ENCODE measurements at regions not wholly inside any gene's neighbourhood (a gene's known extent, or its start where the extent isn't known, plus 50 kb on each side); places are given as distances from the start of the nearest gene placed in this dataset.
"Not testable (repeated sequence)": the region's sequence is repeated elsewhere in the genome, so short reads cannot be mapped to it uniquely, and the experiment has no call there.

- H3K4me3 ChIP-seq; H3K4me1 ChIP-seq; H3K9me3 ChIP-seq; DNase-seq (ENCODE audit: low spot score in 2 of 2); H3K27me3 ChIP-seq; intact Hi-C loops (cut with DNase I); H3K36me3 ChIP-seq; H3K27ac ChIP-seq: not testable (repeated sequence)
Observed at GRCh38 chr1:143832379-143832716, 139.4 kb downstream of the FAM72C start.

- intact Hi-C loops (cut with DNase I); H3K27ac ChIP-seq; DNase-seq (ENCODE audit: low spot score in 2 of 2); H3K27me3 ChIP-seq; H3K4me3 ChIP-seq; H3K4me1 ChIP-seq; H3K9me3 ChIP-seq; H3K36me3 ChIP-seq: not testable (repeated sequence)
Observed at GRCh38 chr1:143831479-143832378, 140.1 kb downstream of the FAM72C start.

GRCh38 chr1:143826162-143826561, 145.6 kb downstream of the FAM72C start:
- H3K4me1 ChIP-seq; intact Hi-C loops (cut with DNase I); DNase-seq (ENCODE audit: low spot score in 2 of 2): not testable (repeated sequence)

GRCh38 chr1:143824266-143824665, 147.5 kb downstream of the FAM72C start:
- H3K4me1 ChIP-seq; H3K4me3 ChIP-seq; intact Hi-C loops (cut with DNase I); H3K27me3 ChIP-seq; DNase-seq (ENCODE audit: low spot score in 2 of 2); H3K27ac ChIP-seq; H3K36me3 ChIP-seq; H3K9me3 ChIP-seq: not testable (repeated sequence)

More at GRCh38 chr1:143826162-143826561, 145.6 kb downstream of the FAM72C start:
- H3K36me3 ChIP-seq, H3K27ac ChIP-seq, H3K4me3 ChIP-seq, H3K9me3 ChIP-seq, H3K27me3 ChIP-seq: not testable (repeated sequence)

- DNase-seq (ENCODE audit: low spot score in 2 of 2); intact Hi-C loops (cut with DNase I); H3K27ac ChIP-seq; H3K4me3 ChIP-seq; H3K4me1 ChIP-seq; H3K27me3 ChIP-seq; H3K36me3 ChIP-seq; H3K9me3 ChIP-seq: not testable (repeated sequence)
Observed at GRCh38 chr1:143820058-143820457, 151.7 kb downstream of the FAM72C start.

GRCh38 chr1:143816369-143816768, 155.4 kb downstream of the FAM72C start:
- DNase-seq (ENCODE audit: low spot score in 2 of 2); H3K27ac ChIP-seq; H3K27me3 ChIP-seq; H3K9me3 ChIP-seq; H3K4me3 ChIP-seq; H3K36me3 ChIP-seq; intact Hi-C loops (cut with DNase I); H3K4me1 ChIP-seq: not testable (repeated sequence)

GRCh38 chr1:143805374-143805773, 166.4 kb downstream of the FAM72C start:
- H3K36me3 ChIP-seq; DNase-seq (ENCODE audit: low spot score in 2 of 2); H3K27ac ChIP-seq; H3K27me3 ChIP-seq; H3K4me1 ChIP-seq; H3K9me3 ChIP-seq; intact Hi-C loops (cut with DNase I); H3K4me3 ChIP-seq: not testable (repeated sequence)

GRCh38 chr1:143804707-143805356, 167.0 kb downstream of the FAM72C start:
- H3K27ac ChIP-seq; H3K4me1 ChIP-seq; H3K4me3 ChIP-seq; H3K9me3 ChIP-seq; H3K36me3 ChIP-seq; intact Hi-C loops (cut with DNase I); DNase-seq (ENCODE audit: low spot score in 2 of 2); H3K27me3 ChIP-seq: not testable (repeated sequence)

- H3K4me1 ChIP-seq; H3K4me3 ChIP-seq; H3K9me3 ChIP-seq; H3K27ac ChIP-seq; DNase-seq (ENCODE audit: low spot score in 2 of 2); H3K36me3 ChIP-seq; H3K27me3 ChIP-seq; intact Hi-C loops (cut with DNase I): not testable (repeated sequence)
Observed at GRCh38 chr1:143803927-143804411, 167.8 kb downstream of the FAM72C start.

- H3K27ac ChIP-seq; H3K36me3 ChIP-seq; H3K4me1 ChIP-seq; H3K9me3 ChIP-seq; H3K27me3 ChIP-seq; DNase-seq (ENCODE audit: low spot score in 2 of 2); intact Hi-C loops (cut with DNase I); H3K4me3 ChIP-seq: not testable (repeated sequence)
Observed at GRCh38 chr1:143803095-143803494, 168.7 kb downstream of the FAM72C start.

GRCh38 chr1:143799568-143800187, 172.1 kb downstream of the FAM72C start:
- intact Hi-C loops (cut with DNase I); H3K36me3 ChIP-seq; H3K4me3 ChIP-seq; H3K27ac ChIP-seq; DNase-seq (ENCODE audit: low spot score in 2 of 2); H3K27me3 ChIP-seq; H3K4me1 ChIP-seq; H3K9me3 ChIP-seq: not testable (repeated sequence)

GRCh38 chr1:143796369-143796768, 175.4 kb downstream of the FAM72C start:
- H3K36me3 ChIP-seq; intact Hi-C loops (cut with DNase I); DNase-seq (ENCODE audit: low spot score in 2 of 2); H3K4me1 ChIP-seq; H3K4me3 ChIP-seq; H3K27ac ChIP-seq; H3K9me3 ChIP-seq; H3K27me3 ChIP-seq: not testable (repeated sequence)

GRCh38 chr1:143792047-143792937, 179.5 kb downstream of the FAM72C start:
- H3K36me3 ChIP-seq; intact Hi-C loops (cut with DNase I); H3K27ac ChIP-seq; H3K27me3 ChIP-seq; H3K4me1 ChIP-seq; H3K9me3 ChIP-seq; H3K4me3 ChIP-seq; DNase-seq (ENCODE audit: low spot score in 2 of 2): not testable (repeated sequence)

Data from ascending aorta (tissue), 2 donors.